ENCODE measurements at regions not wholly inside any gene's neighbourhood (a gene's known extent, or its start where the extent isn't known, plus 50 kb on each side); places are given as distances from the start of the nearest gene placed in this dataset.

GRCh38 chr14:71362920-71363584, 455.8 kb downstream of the PCNX1 start:
- intact Hi-C loops (cut with micrococcal nuclease): no loop called here
- Mint-ChIP-seq H3K36me3 (no peaks in the 10 kb centered on the region), H3K27ac (peak overlapping the region in 1 of 2 donors; percentile 58), H3K27me3 (ENCODE audit: low read depth in 2 of 2) (no peaks in the 10 kb centered on the region), H3K4me1 (peaks cover 42 to 47% of the 10 kb centered on the region in 2 donors), H3K4me3 (no peak overlapping the region), H3K9me3 (peaks cover 2 to 3% of the 10 kb centered on the region in 2 donors)
- TF ChIP-seq CTCF (IDR thresholded peaks at IDR 0.05): no peak
- ATAC-seq (no peak), DNase-seq (no peak)
- Histone ChIP-seq H3K27me3 (ENCODE audit: control insufficient read depth, insufficient read depth, low read length) (no peaks in the 10 kb centered on the region), H3K4me3 (ENCODE audit: low read length) (no peak overlapping the region), H3K9me3 (ENCODE audit: control insufficient read depth, insufficient read depth, low read length) (no peaks in the 10 kb centered on the region), H3K36me3 (ENCODE audit: control insufficient read depth, insufficient read depth, low read length) (no peaks in the 10 kb centered on the region), H3K27ac (ENCODE audit: low read length) (peak overlapping the region; percentile 74), H3K4me1 (ENCODE audit: control insufficient read depth, insufficient read depth, low read length) (peaks cover 2% of the 10 kb centered on the region)
- no CpG with 5 or more reads among the region's 3 CpGs for WGBS (ENCODE audit: insufficient coverage)

GRCh38 chr14:71363946-71364925, 457.0 kb downstream of the PCNX1 start:
- peaks cover 33 to 38% of the 10 kb centered on the region in 2 donors for H3K4me1 Mint-ChIP-seq
- no peaks in the 10 kb centered on the region for H3K27me3 ChIP-seq (ENCODE audit: control insufficient read depth, insufficient read depth, low read length)
- no peak for ATAC-seq
- DNase-seq: no peak
- no peaks in the 10 kb centered on the region for H3K27me3 Mint-ChIP-seq (ENCODE audit: low read depth in 2 of 2)
- H3K36me3 ChIP-seq (ENCODE audit: control insufficient read depth, insufficient read depth, low read length): no peaks in the 10 kb centered on the region
- TF ChIP-seq CTCF (IDR thresholded peaks at IDR 0.05): no peak
- 100% methylated on average over 2 of the region's 8 CpGs for WGBS (ENCODE audit: insufficient coverage)
- no peak overlapping the region for H3K4me3 ChIP-seq (ENCODE audit: low read length)
- H3K4me1 ChIP-seq (ENCODE audit: control insufficient read depth, insufficient read depth, low read length): peaks cover 2% of the 10 kb centered on the region
- no peaks in the 10 kb centered on the region for H3K9me3 ChIP-seq (ENCODE audit: control insufficient read depth, insufficient read depth, low read length)
- intact Hi-C loops (cut with micrococcal nuclease): no loop called here
- no peaks in the 10 kb centered on the region for H3K36me3 Mint-ChIP-seq
- peaks cover under 1% of the 10 kb centered on the region in 2 donors for H3K9me3 Mint-ChIP-seq
- H3K4me3 Mint-ChIP-seq: no peak overlapping the region
- peak overlapping the region; percentile 74 for H3K27ac ChIP-seq (ENCODE audit: low read length)
- no peak overlapping the region for H3K27ac Mint-ChIP-seq

GRCh38 chr14:71365361-71365760, 458.1 kb downstream of the PCNX1 start:
- DNase-seq: no peak
- H3K9me3 ChIP-seq (ENCODE audit: control insufficient read depth, insufficient read depth, low read length): no peaks in the 10 kb centered on the region
- no peak overlapping the region for H3K4me3 ChIP-seq (ENCODE audit: low read length)
- Mint-ChIP-seq H3K9me3 (no peaks in the 10 kb centered on the region), H3K27ac (peak overlapping the region in 1 of 2 donors; percentile 28), H3K36me3 (no peaks in the 10 kb centered on the region), H3K4me3 (no peak overlapping the region), H3K27me3 (ENCODE audit: low read depth in 2 of 2) (no peaks in the 10 kb centered on the region), H3K4me1 (peaks cover 28 to 31% of the 10 kb centered on the region in 2 donors)
- peak overlapping the region; percentile 47 for H3K27ac ChIP-seq (ENCODE audit: low read length)
- no peaks in the 10 kb centered on the region for H3K4me1 ChIP-seq (ENCODE audit: control insufficient read depth, insufficient read depth, low read length)
- no peak for ATAC-seq
- intact Hi-C loops (cut with micrococcal nuclease): no loop called here
- H3K36me3 ChIP-seq (ENCODE audit: control insufficient read depth, insufficient read depth, low read length): no peaks in the 10 kb centered on the region
- WGBS (ENCODE audit: insufficient coverage): 89% methylated on average over 4 of the region's 4 CpGs
- no peak for TF ChIP-seq CTCF (IDR thresholded peaks at IDR 0.05)
- H3K27me3 ChIP-seq (ENCODE audit: control insufficient read depth, insufficient read depth, low read length): no peaks in the 10 kb centered on the region
